Aorta (tissue), 5 donors: ENCODE measurements at regions not wholly inside any gene's neighbourhood (a gene's known extent, or its start where the extent isn't known, plus 50 kb on each side); places are given as distances from the start of the nearest gene placed in this dataset.

Source experiments
- ATAC-seq: fragments of 200-7000 bp; cut with Tn5 transposase; one replicate; pipeline ENCODE4 v1.9.1; 2022; ENCODE audit warnings: moderate library complexity; ENCODE audit not compliant: low FRiP score
- DNase-seq, 2 donors: peaks; one replicate each; pipeline ENCODE4 v3.0.0-alpha.2; 2020
- H3K27ac ChIP-seq, 2 donors: one replicate each; pipeline ENCODE4 v1.5.1; 2013; ENCODE audit warnings: low read length in 2 of 2, mild to moderate bottlenecking in 2 of 2, moderate library complexity in 2 of 2, control low read depth in 1 of 2, inconsistent platforms in 1 of 2, low read depth in 1 of 2
- H3K27me3 ChIP-seq, 2 donors: one replicate each; pipeline ENCODE4 v1.6.1; 2013; ENCODE audit warnings: control low read depth in 1 of 2, low read length in 1 of 2, mild to moderate bottlenecking in 1 of 2, moderate library complexity in 1 of 2; ENCODE audit not compliant: insufficient read depth in 2 of 2, control insufficient read depth in 1 of 2
- H3K36me3 ChIP-seq, 2 donors: one replicate each; pipeline ENCODE4 v1.6.1; 2013; ENCODE audit warnings: control low read depth in 1 of 2, low read length in 1 of 2, mild to moderate bottlenecking in 1 of 2; ENCODE audit not compliant: insufficient read depth in 2 of 2, control insufficient read depth in 1 of 2
- H3K4me1 ChIP-seq, 2 donors: one replicate each; pipeline ENCODE4 v1.6.1; 2013; ENCODE audit warnings: low read length in 2 of 2, control low read depth in 1 of 2, mild to moderate bottlenecking in 1 of 2, moderate library complexity in 1 of 2; ENCODE audit not compliant: insufficient read depth in 2 of 2, control insufficient read depth in 1 of 2
- H3K4me3 ChIP-seq, 2 donors: one replicate each; pipeline ENCODE4 v1.5.1; 2013; ENCODE audit warnings: low read length in 2 of 2, control low read depth in 1 of 2, mild to moderate bottlenecking in 1 of 2
- H3K9me3 ChIP-seq: one replicate; pipeline ENCODE4 v1.6.1; 2013; ENCODE audit warnings: mild to moderate bottlenecking, low read length; ENCODE audit not compliant: control insufficient read depth
- WGBS, 2 donors: extraction: QIAGEN DNeasy Blood & Tissue Kit; methylation state at CpG; one replicate each; pipeline ENCODE4 v1.1.7; 2013; 5-methylcytosine and 5-hydroxymethylcytosine counted together
- intact Hi-C, 2 donors: fragments of 100-400 bp; cut with DNase I; formaldehyde crosslinking; loops; one replicate each; pipeline versions ENCODE4 v1.14.2 to v1.15.0; 2022
- donor health status: healthy with polysubstance abuse.
- donor health status: Bipolar disorder and iron deficiency.
- donor health status: DM: no; HTN: no; CAD: no.
- donor health status: DM: no; HTN: no; CAD: no.
- donor health status: DM: yes; HTN: yes; CAD: no.

DNA sequence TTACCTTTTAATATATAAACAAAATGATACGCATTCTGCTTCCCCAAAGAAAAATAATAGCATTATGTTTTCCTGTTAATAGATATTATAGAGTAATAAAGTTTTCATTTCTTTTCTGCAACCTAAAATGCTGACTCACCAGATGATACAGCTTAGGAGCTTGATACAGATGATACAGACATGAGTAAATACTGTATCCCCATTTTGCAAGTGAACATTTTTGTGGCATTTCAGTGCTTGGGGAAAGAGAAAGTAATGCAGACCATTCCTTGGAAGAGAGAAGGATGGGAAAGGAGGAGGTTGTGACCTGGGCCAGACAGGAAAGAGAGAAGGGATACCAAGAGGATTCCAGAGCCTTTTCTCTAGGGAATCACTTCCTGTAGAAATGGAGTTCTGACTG lies 97.5 kb upstream of the FSHR start:
- no peak overlapping the region for H3K27ac ChIP-seq
- no peaks in the 10 kb centered on the region for H3K27me3 ChIP-seq
- no peaks in the 10 kb centered on the region for H3K9me3 ChIP-seq
- intact Hi-C loops, result no loop called here
- DNase-seq, result no peak
- ATAC-seq, result no peak
- no peaks in the 10 kb centered on the region for H3K4me1 ChIP-seq
- H3K36me3 ChIP-seq, result no peaks in the 10 kb centered on the region
- WGBS, 2 donors, result 78 to 82% methylated on average over 1 of the region's 1 CpG
- no peak overlapping the region for H3K4me3 ChIP-seq

GRCh38 chr2:49251251-49251650 lies 96.9 kb upstream of the FSHR start:
- no peak for ATAC-seq
- WGBS, 2 donors, result 71 to 81% methylated on average over 5 of the region's 5 CpGs
- Histone ChIP-seq H3K27me3 (no peaks in the 10 kb centered on the region), H3K4me3 (no peak overlapping the region), H3K9me3 (no peaks in the 10 kb centered on the region), H3K27ac (no peak overlapping the region), H3K36me3 (no peaks in the 10 kb centered on the region), H3K4me1 (no peaks in the 10 kb centered on the region)
- DNase-seq, result no peak
- intact Hi-C loops, result no loop called here

DNA sequence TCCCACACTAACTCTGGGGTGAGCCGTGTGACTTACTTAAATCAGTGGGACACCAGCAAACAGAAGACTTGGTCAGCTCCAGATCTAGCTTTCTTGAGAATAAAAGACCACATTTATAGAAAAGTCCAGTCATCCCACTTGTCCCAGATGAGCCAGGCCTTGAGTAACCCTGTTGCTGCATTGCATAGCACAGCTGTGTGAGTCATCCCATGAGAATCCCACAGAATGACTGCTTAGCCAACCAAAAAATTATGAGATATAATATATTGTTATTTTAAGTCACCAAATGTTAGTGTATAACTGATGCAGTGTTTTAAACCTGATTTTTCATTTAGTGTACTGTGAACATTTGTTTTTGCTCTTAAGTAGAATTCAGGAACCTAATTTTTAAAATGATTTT lies 94.2 kb upstream of the FSHR start:
- Histone ChIP-seq H3K27ac (no peak overlapping the region), H3K9me3 (no peaks in the 10 kb centered on the region), H3K27me3 (no peaks in the 10 kb centered on the region), H3K36me3 (no peaks in the 10 kb centered on the region), H3K4me3 (no peak overlapping the region), H3K4me1 (no peaks in the 10 kb centered on the region)
- DNase-seq, result no peak
- ATAC-seq, result no peak
- intact Hi-C loops, result no loop called here
- 14 to 19% methylated on average over 1 of the region's 1 CpG for WGBS, 2 donors

- no peak overlapping the region for H3K27ac ChIP-seq
- H3K4me3 ChIP-seq, result no peak overlapping the region
- no peak for ATAC-seq
- no peaks in the 10 kb centered on the region for H3K36me3 ChIP-seq
- peaks cover 2% of the 10 kb centered on the region for H3K9me3 ChIP-seq
- intact Hi-C loops, result no loop called here
- DNase-seq, result no peak
- no peaks in the 10 kb centered on the region for H3K4me1 ChIP-seq
- no peaks in the 10 kb centered on the region for H3K27me3 ChIP-seq
These were observed 87.7 kb upstream of the FSHR start for GRCh38 chr2:49241991-49242390.

- H3K27ac ChIP-seq, result no peak overlapping the region
- no peaks in the 10 kb centered on the region for H3K27me3 ChIP-seq
- H3K9me3 ChIP-seq, result peaks cover 2% of the 10 kb centered on the region
- intact Hi-C loops, result no loop called here
- DNase-seq (no peak), ATAC-seq (no peak)
- H3K36me3 ChIP-seq, result no peaks in the 10 kb centered on the region
- no peaks in the 10 kb centered on the region for H3K4me1 ChIP-seq
- no peak overlapping the region for H3K4me3 ChIP-seq
These were observed 87.2 kb upstream of the FSHR start for GRCh38 chr2:49241501-49241900.

GRCh38 chr2:49240608-49241007 lies 86.3 kb upstream of the FSHR start:
- ATAC-seq, result no peak

DNA sequence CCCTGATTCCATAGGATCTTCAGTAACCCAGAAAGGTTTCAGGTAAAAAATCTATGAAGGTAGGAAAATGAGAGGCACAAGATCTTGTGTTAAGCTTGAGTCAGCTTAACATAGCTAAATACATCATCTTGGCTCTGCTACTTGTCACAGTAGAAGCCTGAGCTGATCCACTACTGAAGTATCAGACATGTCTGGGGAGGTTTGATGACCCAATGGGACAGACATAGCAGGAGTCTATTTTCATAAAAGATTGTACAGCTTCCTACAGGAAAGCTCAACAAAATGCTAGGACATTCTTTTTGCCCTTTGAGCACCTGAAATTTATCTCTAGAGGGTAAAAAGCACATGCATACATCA lies 84.3 kb upstream of the FSHR start:
- no peak for DNase-seq
- ATAC-seq, result no peak
- Histone ChIP-seq H3K9me3 (peaks cover 2% of the 10 kb centered on the region), H3K4me1 (no peaks in the 10 kb centered on the region), H3K36me3 (no peaks in the 10 kb centered on the region), H3K27ac (no peak overlapping the region), H3K27me3 (no peaks in the 10 kb centered on the region), H3K4me3 (no peak overlapping the region)
- intact Hi-C loops, result no loop called here

More at GRCh38 chr2:49240608-49241007, 86.3 kb upstream of the FSHR start:
- intact Hi-C loops, result no loop called here
- Histone ChIP-seq H3K4me1 (no peaks in the 10 kb centered on the region), H3K9me3 (peaks cover 2% of the 10 kb centered on the region), H3K27me3 (no peaks in the 10 kb centered on the region), H3K4me3 (no peak overlapping the region), H3K27ac (no peak overlapping the region), H3K36me3 (no peaks in the 10 kb centered on the region)
- no peak for DNase-seq
- 42 to 52% methylated on average over 3 of the region's 3 CpGs for WGBS, 2 donors

GRCh38 chr2:49237867-49238603 lies 83.7 kb upstream of the FSHR start:
- ATAC-seq (no peak), DNase-seq (no peak)
- 78 to 82% methylated on average over 6 of the region's 6 CpGs for WGBS, 2 donors
- no peaks in the 10 kb centered on the region for H3K36me3 ChIP-seq
- H3K27ac ChIP-seq, result no peak overlapping the region
- intact Hi-C loops, result no loop called here
- H3K9me3 ChIP-seq, result peaks cover 2% of the 10 kb centered on the region
- no peaks in the 10 kb centered on the region for H3K4me1 ChIP-seq
- H3K27me3 ChIP-seq, result no peaks in the 10 kb centered on the region
- no peak overlapping the region for H3K4me3 ChIP-seq

- DNase-seq (no peak), ATAC-seq (no peak)
- Histone ChIP-seq H3K27me3 (no peaks in the 10 kb centered on the region), H3K4me1 (no peaks in the 10 kb centered on the region), H3K4me3 (no peak overlapping the region), H3K9me3 (peaks cover 2% of the 10 kb centered on the region), H3K27ac (no peak overlapping the region), H3K36me3 (no peaks in the 10 kb centered on the region)
- 66 to 82% methylated on average over 1 of the region's 1 CpG for WGBS, 2 donors
- intact Hi-C loops, result no loop called here
These were observed 82.0 kb upstream of the FSHR start for GRCh38 chr2:49236316-49236715.
